Cardiac muscle cell (in vitro differentiated cells and primary cell): ENCODE measurements at regions not wholly inside any gene's neighbourhood (a gene's known extent, or its start where the extent isn't known, plus 50 kb on each side); places are given as distances from the start of the nearest gene placed in this dataset.
A peak's percentile ranks its signal among the peaks of the same experiment; 100 is the strongest.
"Not testable (repeated sequence)": the region's sequence is repeated elsewhere in the genome, so short reads cannot be mapped to it uniquely, and the experiment has no call there.

ENCODE experiments used
- DNase-seq, 2 donors: peaks; one replicate each; pipeline versions ENCODE4 v3.0.0 to v3.0.0-alpha.2; 2010 to 2017; ENCODE audit warnings: low read depth in 1 of 2, low spot score in 1 of 2
- H3K27ac ChIP-seq: fragments of 200-600 bp; sonication (generic); 2 replicates; pipeline ENCODE4 v1.5.1; 2016
- H3K27me3 ChIP-seq: fragments of 200-600 bp; sonication (generic); 2 replicates; pipeline ENCODE4 v1.6.0; 2016; ENCODE audit warnings: control low read depth
- H3K36me3 ChIP-seq: fragments of 200-600 bp; sonication (generic); 2 replicates; pipeline ENCODE4 v1.5.1; 2016; ENCODE audit warnings: control low read depth
- H3K4me1 ChIP-seq: fragments of 200-600 bp; sonication (generic); 2 replicates; pipeline ENCODE4 v1.8.1; 2017; ENCODE audit warnings: low read depth, mild to moderate bottlenecking, mixed run types
- H3K4me3 ChIP-seq: fragments of 200-600 bp; sonication (generic); 2 replicates; pipeline ENCODE4 v1.5.1; 2016; ENCODE audit warnings: mild to moderate bottlenecking
- H3K9me3 ChIP-seq: fragments of 200-600 bp; sonication (generic); 2 replicates; pipeline ENCODE4 v1.5.1; 2017; ENCODE audit warnings: low read depth, mild to moderate bottlenecking, control low read depth
- CTCF ChIP-seq: IDR thresholded peaks from 2 replicates; pipeline ENCODE4 v1.5.1; 2012; ENCODE audit warnings: low read depth, mild to moderate bottlenecking, low read length

DNA sequence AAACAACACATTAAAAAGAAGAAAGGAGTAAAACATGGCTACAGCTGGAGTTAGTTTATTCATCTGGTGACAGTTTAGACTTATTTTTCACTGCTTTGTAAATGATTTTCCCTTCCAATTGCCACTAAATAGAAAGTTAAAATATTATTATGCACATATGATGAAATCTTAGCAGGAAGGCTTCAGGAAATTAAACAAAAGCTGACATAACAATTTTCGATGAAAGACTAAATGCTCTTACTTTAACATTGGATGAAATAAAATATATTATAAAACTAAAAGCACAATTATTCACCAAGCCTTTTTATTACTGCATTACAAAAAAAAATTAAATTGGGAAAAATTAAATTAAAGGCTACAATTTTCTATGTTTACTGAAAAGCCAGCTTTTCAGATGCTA is 158.0 kb downstream of the MMUT start:
- DNase-seq, result no peak
- Histone ChIP-seq H3K27me3 (no peaks in the 10 kb centered on the region), H3K4me1 (no peaks in the 10 kb centered on the region), H3K36me3 (no peaks in the 10 kb centered on the region), H3K4me3 (no peak overlapping the region), H3K9me3 (no peaks in the 10 kb centered on the region), H3K27ac (no peak overlapping the region)
- TF ChIP-seq CTCF, result no peak

- not testable (repeated sequence) for H3K4me3 ChIP-seq, DNase-seq, H3K27me3 ChIP-seq
These were observed 158.7 kb downstream of the MMUT start for GRCh38 chr6:49304393-49304792.

GRCh38 chr6:49300911-49301310 is 162.1 kb downstream of the MMUT start:
- H3K9me3 ChIP-seq, result no peaks in the 10 kb centered on the region
- no peak overlapping the region for H3K4me3 ChIP-seq
- H3K27ac ChIP-seq, result no peak overlapping the region
- TF ChIP-seq CTCF, result no peak
- no peaks in the 10 kb centered on the region for H3K36me3 ChIP-seq
- DNase-seq, result no peak
- H3K4me1 ChIP-seq, result no peaks in the 10 kb centered on the region
- no peaks in the 10 kb centered on the region for H3K27me3 ChIP-seq

More at GRCh38 chr6:49304393-49304792, 158.7 kb downstream of the MMUT start:
- H3K4me1 ChIP-seq, H3K36me3 ChIP-seq, H3K9me3 ChIP-seq, H3K27ac ChIP-seq: not testable (repeated sequence)

DNA sequence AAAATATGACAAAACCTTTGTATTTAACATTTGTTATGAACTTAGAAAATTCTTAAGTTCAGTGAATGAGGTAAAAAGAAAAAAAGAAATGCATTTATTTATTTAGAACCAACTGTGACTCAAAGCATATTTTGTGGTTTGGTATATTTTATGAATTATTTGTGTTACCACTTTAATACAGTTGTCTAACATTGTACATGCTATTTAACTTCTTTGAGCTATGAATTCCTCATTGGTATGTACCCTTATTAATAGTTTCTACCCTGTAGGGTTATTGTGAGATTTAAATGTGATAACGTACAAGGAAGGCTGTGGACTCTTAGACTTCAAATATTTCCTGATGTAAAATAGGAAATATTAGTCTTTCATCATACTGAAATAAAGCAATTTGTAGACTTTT is 162.6 kb downstream of the MMUT start:
- no peak for TF ChIP-seq CTCF
- Histone ChIP-seq H3K9me3 (no peaks in the 10 kb centered on the region), H3K4me3 (no peak overlapping the region)

GRCh38 chr6:49299279-49299678 is 163.8 kb downstream of the MMUT start:
- Histone ChIP-seq H3K4me3 (no peak overlapping the region), H3K27me3 (no peaks in the 10 kb centered on the region), H3K36me3 (no peaks in the 10 kb centered on the region), H3K9me3 (no peaks in the 10 kb centered on the region), H3K4me1 (no peaks in the 10 kb centered on the region), H3K27ac (no peak overlapping the region)
- TF ChIP-seq CTCF, result no peak
- DNase-seq, result peak in 1 of 2 donors; percentile 16

More for the DNA sequence above, 162.6 kb downstream of the MMUT start:
- DNase-seq, result no peak
- no peaks in the 10 kb centered on the region for H3K36me3 ChIP-seq
- H3K27ac ChIP-seq, result no peak overlapping the region
- no peaks in the 10 kb centered on the region for H3K4me1 ChIP-seq
- H3K27me3 ChIP-seq, result no peaks in the 10 kb centered on the region

GRCh38 chr6:49284180-49284579 is 178.9 kb downstream of the MMUT start:
- TF ChIP-seq CTCF, result no peak
- H3K27me3 ChIP-seq, result no peaks in the 10 kb centered on the region
- no peak overlapping the region for H3K27ac ChIP-seq
- H3K4me1 ChIP-seq, result no peaks in the 10 kb centered on the region
- H3K9me3 ChIP-seq, result no peaks in the 10 kb centered on the region
- H3K4me3 ChIP-seq, result no peak overlapping the region
- no peak for DNase-seq
- H3K36me3 ChIP-seq, result no peaks in the 10 kb centered on the region

GRCh38 chr6:49274809-49275769 is 188.0 kb downstream of the MMUT start:
- DNase-seq, H3K4me3 ChIP-seq, H3K36me3 ChIP-seq, H3K4me1 ChIP-seq, H3K27me3 ChIP-seq, H3K27ac ChIP-seq, H3K9me3 ChIP-seq: not testable (repeated sequence)
